Keratinocyte (primary cell): ENCODE measurements at regions not wholly inside any gene's neighbourhood (a gene's known extent, or its start where the extent isn't known, plus 50 kb on each side); places are given as distances from the start of the nearest gene placed in this dataset.

Source experiments
- DNase-seq: peaks from one replicate; pipeline ENCODE4 v3.0.0-alpha.2; 2011; ENCODE audit warnings: low read depth, missing footprints, low spot score
- FAIRE-seq: peaks from 2 replicates; lab custom pipeline; 2011; peaks lifted over from hg19 to GRCh38; lab: Jason Lieb, UNC
- H2AFZ ChIP-seq: 2 replicates; pipeline ENCODE4 v1.6.0; 2012; ENCODE audit warnings: low read length, control low read depth, inconsistent platforms; ENCODE audit not compliant: control insufficient read depth
- H3K27ac ChIP-seq: 2 replicates; pipeline ENCODE4 v1.5.1; 2011; ENCODE audit warnings: low read length; ENCODE audit not compliant: control insufficient read depth, insufficient read depth
- H3K27me3 ChIP-seq: 3 replicates; pipeline ENCODE4 v1.6.0; 2011; ENCODE audit warnings: low read length; ENCODE audit not compliant: control insufficient read depth, insufficient read depth; ENCODE audit errors: extremely low read depth
- H3K36me3 ChIP-seq, 2 experiments: 2 replicates in 1 of 2; 3 replicates in 1 of 2; pipeline ENCODE4 v1.5.1; 2011; ENCODE audit warnings: low read length in 2 of 2, mild to moderate bottlenecking in 1 of 2; ENCODE audit not compliant: control insufficient read depth in 2 of 2, insufficient read depth in 2 of 2; ENCODE audit errors: extremely low read depth in 1 of 2
- H3K4me1 ChIP-seq: 3 replicates; pipeline ENCODE4 v1.5.1; 2011; ENCODE audit warnings: low read length; ENCODE audit not compliant: control insufficient read depth, insufficient read depth; ENCODE audit errors: extremely low read depth
- H3K4me2 ChIP-seq: 3 replicates; pipeline ENCODE4 v1.6.0; 2011; ENCODE audit warnings: low read depth, low read length; ENCODE audit not compliant: control insufficient read depth, insufficient read depth; ENCODE audit errors: extremely low read depth
- H3K4me3 ChIP-seq, 3 experiments: fragments of 200-600 bp in 1 of 3; sonication (generic) in 1 of 3; 2 replicates in 2 of 3; 3 replicates in 1 of 3; pipeline ENCODE4 v1.5.1; 2011 to 2016; ENCODE audit warnings: low read length in 3 of 3, mild to moderate bottlenecking in 3 of 3, control low read depth in 2 of 3, inconsistent platforms in 1 of 3, low read depth in 1 of 3, mixed read lengths in 1 of 3, mixed run types in 1 of 3, moderate library complexity in 1 of 3; ENCODE audit not compliant: control insufficient read depth in 2 of 3, insufficient read depth in 2 of 3; ENCODE audit errors: extremely low read depth in 1 of 3
- H3K79me2 ChIP-seq: 2 replicates; pipeline ENCODE4 v1.6.0; 2012; ENCODE audit warnings: low read length; ENCODE audit not compliant: control insufficient read depth, insufficient read depth
- H3K9ac ChIP-seq: 3 replicates; pipeline ENCODE4 v1.6.0; 2011; ENCODE audit warnings: low read length; ENCODE audit not compliant: control insufficient read depth, insufficient read depth; ENCODE audit errors: extremely low read depth
- H3K9me1 ChIP-seq: 3 replicates; pipeline ENCODE4 v1.6.0; 2011; ENCODE audit warnings: low read length; ENCODE audit not compliant: control insufficient read depth, insufficient read depth; ENCODE audit errors: extremely low read depth
- H3K9me3 ChIP-seq: 2 replicates; pipeline ENCODE4 v1.5.1; 2012; ENCODE audit warnings: low read depth, low read length; ENCODE audit not compliant: control insufficient read depth
- H4K20me1 ChIP-seq: 3 replicates; pipeline ENCODE4 v1.6.0; 2011; ENCODE audit warnings: low read length; ENCODE audit not compliant: control insufficient read depth, insufficient read depth; ENCODE audit errors: extremely low read depth
- EZH2 ChIP-seq: IDR thresholded peaks from one replicate; pipeline ENCODE4 v1.6.1; 2012; ENCODE audit warnings: inconsistent platforms, mild to moderate bottlenecking, low read length, moderate library complexity
- dilution Hi-C: fragments of 300-500 bp; cut with MboI; formaldehyde crosslinking; loops from one replicate; pipeline ENCODE4 v1.7.0; 2020; ENCODE audit warnings: low sequenced_read_pairs; ENCODE audit not compliant: extremely low pct_ligation_motif_present
- TF ChIP-seq, protein P1 (sequence below), 3 experiments: IDR thresholded peaks in 1 of 3; conservative IDR thresholded peaks in 1 of 3; optimal IDR thresholded peaks in 1 of 3; 2 replicates in 2 of 3; 3 replicates in 1 of 3; pipeline versions ENCODE3 to v1.5.1; 2011; ENCODE audit warnings: low read length in 3 of 3, mild to moderate bottlenecking in 3 of 3, moderate library complexity in 2 of 3, control low read depth in 1 of 3, inconsistent platforms in 1 of 3; ENCODE audit not compliant: insufficient read depth in 2 of 3; ENCODE audit errors: extremely low read depth in 1 of 3

DNA sequence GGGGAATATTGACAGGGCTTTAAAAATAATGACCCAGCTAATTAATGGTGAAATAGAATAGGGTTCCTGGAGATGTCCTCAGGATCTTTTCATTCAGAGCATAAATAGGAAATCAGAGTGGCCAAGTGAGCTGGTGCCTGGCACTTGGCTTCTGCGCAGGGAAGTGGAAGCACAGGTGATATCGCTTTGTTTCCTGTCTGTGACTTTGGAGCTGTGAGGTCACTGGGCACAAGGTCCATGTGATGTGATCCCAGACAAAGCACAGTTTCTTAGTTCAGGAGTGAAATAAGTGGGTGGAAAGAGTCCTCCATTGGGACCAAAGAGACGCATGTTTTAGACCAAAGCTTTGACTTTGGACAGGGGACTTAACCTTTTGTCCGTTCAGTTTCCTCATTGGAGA is 338.3 kb downstream of the CYRIA start:
- dilution Hi-C loops, result no loop called here
- FAIRE-seq, result no peak

DNA sequence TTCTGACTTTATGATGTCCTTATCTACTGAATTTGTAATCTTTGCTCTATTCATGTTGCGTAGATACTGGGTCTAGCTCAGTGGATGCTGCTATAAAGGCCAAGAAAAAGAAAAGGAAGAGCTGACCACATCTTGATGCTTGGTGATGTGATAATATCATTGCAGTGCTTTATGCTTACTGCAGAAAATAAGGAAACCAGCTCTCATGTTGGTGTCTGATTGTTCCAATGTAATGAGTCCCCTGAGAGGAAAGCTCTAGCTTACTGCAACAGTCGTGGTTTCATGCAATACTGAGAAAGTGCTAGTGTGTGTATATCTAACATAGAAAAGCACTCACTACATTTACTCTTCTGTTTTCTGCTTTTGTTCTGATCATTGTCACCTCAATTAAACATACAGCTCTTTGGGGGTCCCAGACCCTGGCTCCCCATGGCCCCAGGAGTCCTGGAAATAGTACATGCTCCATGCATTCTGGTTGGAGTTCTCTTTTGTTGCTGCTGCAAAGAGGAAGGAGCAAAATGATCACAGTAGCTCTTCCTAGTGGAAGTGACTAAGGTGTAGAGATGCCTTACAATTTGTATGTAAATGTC is 338.8 kb downstream of the CYRIA start:
- no peaks in the 10 kb centered on the region for H3K36me3 ChIP-seq
- H3K4me2 ChIP-seq, result no peak overlapping the region
- no peak overlapping the region for H3K4me3 ChIP-seq
- H3K9ac ChIP-seq, result no peak overlapping the region
- dilution Hi-C loops, result no loop called here
- no peaks in the 10 kb centered on the region for H3K9me1 ChIP-seq
- no peak for FAIRE-seq
- H3K27me3 ChIP-seq, result no peaks in the 10 kb centered on the region
- DNase-seq, result no peak
- no peaks in the 10 kb centered on the region for H3K79me2 ChIP-seq
- no peak for TF ChIP-seq EZH2
- TF ChIP-seq, protein P1, sequence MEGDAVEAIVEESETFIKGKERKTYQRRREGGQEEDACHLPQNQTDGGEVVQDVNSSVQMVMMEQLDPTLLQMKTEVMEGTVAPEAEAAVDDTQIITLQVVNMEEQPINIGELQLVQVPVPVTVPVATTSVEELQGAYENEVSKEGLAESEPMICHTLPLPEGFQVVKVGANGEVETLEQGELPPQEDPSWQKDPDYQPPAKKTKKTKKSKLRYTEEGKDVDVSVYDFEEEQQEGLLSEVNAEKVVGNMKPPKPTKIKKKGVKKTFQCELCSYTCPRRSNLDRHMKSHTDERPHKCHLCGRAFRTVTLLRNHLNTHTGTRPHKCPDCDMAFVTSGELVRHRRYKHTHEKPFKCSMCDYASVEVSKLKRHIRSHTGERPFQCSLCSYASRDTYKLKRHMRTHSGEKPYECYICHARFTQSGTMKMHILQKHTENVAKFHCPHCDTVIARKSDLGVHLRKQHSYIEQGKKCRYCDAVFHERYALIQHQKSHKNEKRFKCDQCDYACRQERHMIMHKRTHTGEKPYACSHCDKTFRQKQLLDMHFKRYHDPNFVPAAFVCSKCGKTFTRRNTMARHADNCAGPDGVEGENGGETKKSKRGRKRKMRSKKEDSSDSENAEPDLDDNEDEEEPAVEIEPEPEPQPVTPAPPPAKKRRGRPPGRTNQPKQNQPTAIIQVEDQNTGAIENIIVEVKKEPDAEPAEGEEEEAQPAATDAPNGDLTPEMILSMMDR (optimal IDR thresholded peaks at IDR 0.05 in 1 of 3, IDR thresholded peaks at IDR 0.05 in 1 of 3, conservative IDR thresholded peaks at IDR 0.05 in 1 of 3; ENCODE audit: extremely low read depth in 1 of 3, insufficient read depth in 2 of 3, low read length in 3 of 3), result no peak
- H4K20me1 ChIP-seq, result no peaks in the 10 kb centered on the region
- no peaks in the 10 kb centered on the region for H3K9me3 ChIP-seq
- no peak overlapping the region for H2AFZ ChIP-seq
- H3K4me1 ChIP-seq, result no peaks in the 10 kb centered on the region
- no peak overlapping the region for H3K27ac ChIP-seq

More for the DNA sequence above, 338.3 kb downstream of the CYRIA start:
- H3K27ac ChIP-seq, result no peak overlapping the region
- no peaks in the 10 kb centered on the region for H3K9me3 ChIP-seq
- TF ChIP-seq EZH2, result no peak
- TF ChIP-seq, protein P1 (optimal IDR thresholded peaks at IDR 0.05 in 1 of 3, IDR thresholded peaks at IDR 0.05 in 1 of 3, conservative IDR thresholded peaks at IDR 0.05 in 1 of 3; ENCODE audit: extremely low read depth in 1 of 3, insufficient read depth in 2 of 3, low read length in 3 of 3), result no peak
- DNase-seq, result no peak
- H3K79me2 ChIP-seq, result no peaks in the 10 kb centered on the region
- no peaks in the 10 kb centered on the region for H3K27me3 ChIP-seq
- H3K9ac ChIP-seq, result no peak overlapping the region
- no peaks in the 10 kb centered on the region for H3K9me1 ChIP-seq
- H4K20me1 ChIP-seq, result no peaks in the 10 kb centered on the region
- H2AFZ ChIP-seq, result no peak overlapping the region
- H3K4me2 ChIP-seq, result no peak overlapping the region
- no peak overlapping the region for H3K4me3 ChIP-seq
- no peaks in the 10 kb centered on the region for H3K36me3 ChIP-seq
- no peaks in the 10 kb centered on the region for H3K4me1 ChIP-seq
